SU-DHL-6 (cell line): ENCODE measurements at regions not wholly inside any gene's neighbourhood (a gene's known extent, or its start where the extent isn't known, plus 50 kb on each side); places are given as distances from the start of the nearest gene placed in this dataset.
"Not testable (repeated sequence)": the region's sequence is repeated elsewhere in the genome, so short reads cannot be mapped to it uniquely, and the experiment has no call there.

Experiments used
- H2AFZ ChIP-seq: fragments of 200-600 bp; sonication (generic); 2 replicates; pipeline ENCODE4 v1.6.1; 2014; ENCODE audit warnings: low read depth, mild to moderate bottlenecking, moderate library complexity, mixed read lengths, antibody characterized with exemption, low read length; ENCODE audit not compliant: severe bottlenecking
- H3F3A ChIP-seq: fragments of 200-600 bp; shearing (Covaris generic); 2 replicates; pipeline ENCODE4 v1.6.0; 2016; ENCODE audit warnings: antibody characterized with exemption, mild to moderate bottlenecking; ENCODE audit not compliant: insufficient read depth
- H3K27ac ChIP-seq: fragments of 200-600 bp; sonication (generic); 2 replicates; pipeline ENCODE4 v1.5.1; 2016; ENCODE audit warnings: low read depth, mild to moderate bottlenecking, low read length, moderate library complexity, mixed read lengths
- H3K27me3 ChIP-seq: fragments of 200-600 bp; sonication (generic), shearing (Covaris generic); 2 replicates; pipeline ENCODE4 v1.6.0; 2014; ENCODE audit warnings: mild to moderate bottlenecking, low read length
- H3K36me3 ChIP-seq: fragments of 200-600 bp; sonication (generic); 2 replicates; pipeline ENCODE4 v1.6.1; 2014; ENCODE audit warnings: mild to moderate bottlenecking, low read length, mixed read lengths
- H3K4me2 ChIP-seq: fragments of 300-600, 200-600 bp; shearing (Covaris generic), sonication (generic); 2 replicates; pipeline ENCODE4 v1.6.0; 2014; ENCODE audit warnings: low read length, low read depth, mild to moderate bottlenecking; ENCODE audit not compliant: poor library complexity, severe bottlenecking
- H3K4me3 ChIP-seq: fragments of 200-600 bp; sonication (generic); 2 replicates; pipeline ENCODE4 v1.5.1; 2014; ENCODE audit warnings: antibody characterized with exemption, low read length, mild to moderate bottlenecking, mixed read lengths; ENCODE audit not compliant: insufficient read depth, poor library complexity, severe bottlenecking
- H3K79me2 ChIP-seq: fragments of 200-600 bp; sonication (generic); 2 replicates; pipeline ENCODE4 v1.6.1; 2014; ENCODE audit warnings: mild to moderate bottlenecking, low read length, moderate library complexity; ENCODE audit not compliant: insufficient read depth
- H3K9ac ChIP-seq: fragments of 200-600 bp; sonication (generic); 2 replicates; pipeline ENCODE4 v1.7.0; 2014; ENCODE audit warnings: mild to moderate bottlenecking, low read length
- H3K9me2 ChIP-seq: fragments of 200-600 bp; sonication (generic); replicated peaks from 2 replicates; pipeline ENCODE4 v1.6.1; 2014; ENCODE audit warnings: low read length; ENCODE audit not compliant: insufficient read depth
- H3K9me3 ChIP-seq: fragments of 200-600 bp; sonication (generic); 2 replicates; pipeline ENCODE4 v1.6.1; 2014; ENCODE audit warnings: low read length, mixed read lengths; ENCODE audit not compliant: insufficient read depth
- H4K20me1 ChIP-seq: fragments of 200-600 bp; sonication (generic); 2 replicates; pipeline ENCODE4 v1.6.1; 2014; ENCODE audit warnings: low read depth, mild to moderate bottlenecking, antibody characterized with exemption, low read length, moderate library complexity, mixed read lengths
- CTCF ChIP-seq: fragments of 200-600 bp; sonication (generic); IDR thresholded peaks from one replicate; pipeline ENCODE4 v1.5.1; 2017; ENCODE audit warnings: antibody characterized with exemption, mild to moderate bottlenecking, low read length, moderate library complexity; ENCODE audit not compliant: insufficient read depth, poor library complexity, severe bottlenecking
- EZH2phosphoT487 ChIP-seq: fragments of 200-600 bp; sonication (generic), shearing (Covaris generic); conservative IDR thresholded peaks from 2 replicates; pipeline ENCODE4 v1.6.1; 2018; ENCODE audit warnings: mild to moderate bottlenecking, antibody characterized with exemption, low read length, moderate library complexity, mixed read lengths

- H3K79me2 ChIP-seq, result no peaks in the 10 kb centered on the region
- H3F3A ChIP-seq, result no peaks in the 10 kb centered on the region
- no peaks in the 10 kb centered on the region for H3K9me2 ChIP-seq
- no peak overlapping the region for H3K4me3 ChIP-seq
- no peak overlapping the region for H3K9ac ChIP-seq
- H3K9me3 ChIP-seq, result no peaks in the 10 kb centered on the region
- H3K4me2 ChIP-seq, result no peak overlapping the region
- no peak overlapping the region for H3K27ac ChIP-seq
- no peaks in the 10 kb centered on the region for H3K36me3 ChIP-seq
- no peaks in the 10 kb centered on the region for H3K27me3 ChIP-seq
- TF ChIP-seq EZH2phosphoT487, result no peak
- no peaks in the 10 kb centered on the region for H4K20me1 ChIP-seq
- no peak overlapping the region for H2AFZ ChIP-seq
Observed at GRCh38 chr2:147416099-147416498, 428.7 kb upstream of the ACVR2A start.

GRCh38 chr2:147414656-147415055 lies 430.2 kb upstream of the ACVR2A start:
- not testable (repeated sequence) for H3K79me2 ChIP-seq, H3K9ac ChIP-seq, H3K4me2 ChIP-seq, H3K4me3 ChIP-seq, H3K9me3 ChIP-seq, H3K27ac ChIP-seq, H2AFZ ChIP-seq, H3K36me3 ChIP-seq, H4K20me1 ChIP-seq, H3K9me2 ChIP-seq, H3F3A ChIP-seq, H3K27me3 ChIP-seq

- Histone ChIP-seq H3K4me3 (no peak overlapping the region), H3K79me2 (no peaks in the 10 kb centered on the region), H3K27me3 (no peaks in the 10 kb centered on the region), H3K9ac (no peak overlapping the region), H3K27ac (no peak overlapping the region), H4K20me1 (no peaks in the 10 kb centered on the region), H3K36me3 (no peaks in the 10 kb centered on the region), H2AFZ (no peak overlapping the region), H3F3A (no peaks in the 10 kb centered on the region), H3K9me2 (no peaks in the 10 kb centered on the region), H3K9me3 (no peaks in the 10 kb centered on the region), H3K4me2 (no peak overlapping the region)
- no peak for TF ChIP-seq CTCF
- no peak for TF ChIP-seq EZH2phosphoT487
Observed at GRCh38 chr2:147408357-147408756, 436.5 kb upstream of the ACVR2A start.

- no peak overlapping the region for H2AFZ ChIP-seq
- no peaks in the 10 kb centered on the region for H3K79me2 ChIP-seq
- H3F3A ChIP-seq, result no peaks in the 10 kb centered on the region
- no peaks in the 10 kb centered on the region for H3K9me3 ChIP-seq
- H3K36me3 ChIP-seq, result no peaks in the 10 kb centered on the region
- no peak overlapping the region for H3K27ac ChIP-seq
- H3K27me3 ChIP-seq, result no peaks in the 10 kb centered on the region
- no peaks in the 10 kb centered on the region for H4K20me1 ChIP-seq
- TF ChIP-seq CTCF (no peak), EZH2phosphoT487 (no peak)
- H3K9me2 ChIP-seq, result no peaks in the 10 kb centered on the region
- no peak overlapping the region for H3K4me2 ChIP-seq
- no peak overlapping the region for H3K4me3 ChIP-seq
- no peak overlapping the region for H3K9ac ChIP-seq
Observed at GRCh38 chr2:147405651-147406050, 439.2 kb upstream of the ACVR2A start.
